ENCODE measurements at regions not wholly inside any gene's neighbourhood (a gene's known extent, or its start where the extent isn't known, plus 50 kb on each side); places are given as distances from the start of the nearest gene placed in this dataset.

GRCh38 chr1:22350171-22350923 is 101.3 kb upstream of the ZBTB40 start:
- TF ChIP-seq EZH2 (IDR thresholded peaks at IDR 0.05) (no peak), POLR2AphosphoS5 (IDR thresholded peaks at IDR 0.05; ENCODE audit: borderline replicate concordance, low read depth, low read length) (no peak), FOXP2 (optimal IDR thresholded peaks at IDR 0.05; ENCODE audit: control extremely low read depth, extremely low read length, insufficient read depth) (no peak)
